H1 (cell line): ENCODE measurements at regions not wholly inside any gene's neighbourhood (a gene's known extent, or its start where the extent isn't known, plus 50 kb on each side); places are given as distances from the start of the nearest gene placed in this dataset.

Experiments
- CTCF ChIA-PET: fragments of 300-600 bp; sonication (Branson Sonifier 250); formaldehyde crosslinking; loops from one replicate; lab custom pipeline; 2021; ENCODE audit not compliant: partially characterized antibody; lab: Charles Lee
- POLR2A ChIA-PET: fragments of 300-600 bp; sonication (Branson Sonifier 250); formaldehyde crosslinking; loops from one replicate; lab custom pipeline; 2021; ENCODE audit warnings: inconsistent platforms; ENCODE audit not compliant: partially characterized antibody; lab: Charles Lee
- DNase-seq, 2 experiments: peaks; one replicate each; pipeline versions ENCODE4 v3.0.0 to v3.0.0-alpha.2; 2010 to 2022; ENCODE audit warnings: low spot score in 2 of 2, low read depth in 1 of 2, mixed read lengths in 1 of 2
- FAIRE-seq: peaks from 2 replicates; lab custom pipeline; 2011; peaks lifted over from hg19 to GRCh38; lab: Jason Lieb, UNC
- H2AFZ ChIP-seq: 2 replicates; pipeline ENCODE4 v1.8.1; 2012; ENCODE audit warnings: low read length, inconsistent platforms
- H2AK5ac ChIP-seq: 2 replicates; pipeline ENCODE4 v1.6.1; 2013; ENCODE audit warnings: low read depth, low read length
- H2BK120ac ChIP-seq: replicated peaks from 2 replicates; pipeline ENCODE3; 2013; ENCODE audit warnings: low read depth, low read length, inconsistent platforms
- H2BK12ac ChIP-seq: 2 replicates; pipeline ENCODE4 v1.6.1; 2013; ENCODE audit warnings: low read depth, low read length
- H2BK15ac ChIP-seq: 2 replicates; pipeline ENCODE4 v1.6.1; 2013; ENCODE audit warnings: low read length
- H2BK20ac ChIP-seq: 2 replicates; pipeline ENCODE4 v1.6.1; 2013; ENCODE audit warnings: low read length
- H2BK5ac ChIP-seq: 2 replicates; pipeline ENCODE4 v1.6.1; 2013; ENCODE audit warnings: low read depth, low read length
- H3K14ac ChIP-seq: 2 replicates; pipeline ENCODE4 v1.6.1; 2013; ENCODE audit warnings: inconsistent platforms; ENCODE audit not compliant: insufficient read length
- H3K18ac ChIP-seq: 2 replicates; pipeline ENCODE4 v1.6.1; 2013; ENCODE audit warnings: low read length; ENCODE audit errors: extremely low read depth
- H3K23ac ChIP-seq: 2 replicates; pipeline ENCODE4 v1.6.1; 2013; ENCODE audit warnings: inconsistent platforms; ENCODE audit not compliant: insufficient read length
- H3K23me2 ChIP-seq: 2 replicates; pipeline ENCODE4 v1.6.1; 2013; ENCODE audit warnings: low read depth, low read length
- H3K27ac ChIP-seq: 2 replicates; pipeline ENCODE4 v1.6.1; 2011; ENCODE audit warnings: low read depth, low read length, inconsistent platforms
- H3K27me3 ChIP-seq, 4 experiments: replicated peaks in 1 of 4; 1 replicate in 1 of 4; 2 replicates in 3 of 4; pipeline versions ENCODE4 v1.6.1 to v1.8.1; 2011 to 2013; ENCODE audit warnings: low read length in 3 of 4, mild to moderate bottlenecking in 3 of 4, inconsistent platforms in 2 of 4, mixed read lengths in 2 of 4, moderate library complexity in 1 of 4; ENCODE audit not compliant: control insufficient read depth in 3 of 4, insufficient read depth in 3 of 4; ENCODE audit errors: extremely low read depth in 1 of 4
- H3K36me3 ChIP-seq, 4 experiments: 2 replicates each; pipeline versions ENCODE4 v1.6.1 to v1.8.1; 2011 to 2013; ENCODE audit warnings: mild to moderate bottlenecking in 4 of 4, low read length in 3 of 4, moderate library complexity in 2 of 4, control low read depth in 1 of 4, inconsistent platforms in 1 of 4; ENCODE audit not compliant: insufficient read depth in 4 of 4, control insufficient read depth in 2 of 4
- H3K4ac ChIP-seq: replicated peaks from 2 replicates; pipeline ENCODE3; 2013; ENCODE audit warnings: low read length, low read depth, mixed read lengths, inconsistent platforms; ENCODE audit not compliant: insufficient read length
- H3K4me1 ChIP-seq, 4 experiments: replicated peaks in 1 of 4; 1 replicate in 1 of 4; 2 replicates in 3 of 4; pipeline versions ENCODE4 v1.6.1 to v1.8.1; 2011 to 2013; ENCODE audit warnings: low read length in 3 of 4, inconsistent platforms in 2 of 4, mixed read lengths in 1 of 4; ENCODE audit not compliant: insufficient read depth in 4 of 4, control insufficient read depth in 3 of 4
- H3K4me2 ChIP-seq, 2 experiments: 2 replicates each; pipeline versions ENCODE4 v1.6.1 to v1.8.1; 2011 to 2013; ENCODE audit warnings: low read depth in 2 of 2, low read length in 2 of 2, control low read depth in 1 of 2, inconsistent platforms in 1 of 2, mild to moderate bottlenecking in 1 of 2; ENCODE audit not compliant: insufficient read depth in 1 of 2
- H3K4me3 ChIP-seq, 4 experiments: fragments of 200-600, 300-600 bp in 1 of 4; sonication (generic), shearing (Covaris generic), sonication (Bioruptor Twin) in 1 of 4; 2 replicates each; pipeline versions ENCODE4 v1.5.1 to v1.8.1; 2011 to 2016; ENCODE audit warnings: low read length in 4 of 4, low read depth in 3 of 4, control low read depth in 2 of 4, inconsistent platforms in 2 of 4, mild to moderate bottlenecking in 2 of 4, mixed read lengths in 1 of 4, moderate library complexity in 1 of 4; ENCODE audit not compliant: insufficient read depth in 2 of 4; ENCODE audit errors: extremely low read depth in 1 of 4
- H3K56ac ChIP-seq: replicated peaks from 2 replicates; pipeline ENCODE3; 2013; ENCODE audit warnings: low read depth, mild to moderate bottlenecking, mixed read lengths, low read length, inconsistent platforms; ENCODE audit not compliant: insufficient read length
- H3K79me1 ChIP-seq: 2 replicates; pipeline ENCODE4 v1.6.1; 2013; ENCODE audit warnings: low read depth, low read length, control low read depth
- H3K79me2 ChIP-seq, 2 experiments: 2 replicates each; pipeline versions ENCODE4 v1.6.1 to v1.8.1; 2012 to 2013; ENCODE audit warnings: low read length in 2 of 2, mild to moderate bottlenecking in 2 of 2, inconsistent platforms in 1 of 2; ENCODE audit not compliant: insufficient read depth in 2 of 2, control insufficient read depth in 1 of 2
- H3K9ac ChIP-seq, 4 experiments: replicated peaks in 1 of 4; 1 replicate in 1 of 4; 2 replicates in 3 of 4; pipeline versions ENCODE4 v1.6.1 to v1.8.1; 2011 to 2013; ENCODE audit warnings: low read depth in 3 of 4, low read length in 3 of 4, control low read depth in 2 of 4, mild to moderate bottlenecking in 2 of 4, moderate library complexity in 2 of 4, inconsistent platforms in 1 of 4; ENCODE audit errors: extremely low read depth in 1 of 4
- H3K9me3 ChIP-seq, 2 experiments: 2 replicates each; pipeline versions ENCODE4 v1.6.1 to v1.8.1; 2012 to 2013; ENCODE audit warnings: mild to moderate bottlenecking in 2 of 2, moderate library complexity in 2 of 2, control low read depth in 1 of 2, inconsistent platforms in 1 of 2, low read depth in 1 of 2, low read length in 1 of 2, mixed read lengths in 1 of 2; ENCODE audit not compliant: insufficient read depth in 2 of 2
- H4K20me1 ChIP-seq, 2 experiments: replicated peaks in 1 of 2; 2 replicates each; pipeline versions ENCODE3 to v1.8.1; 2011 to 2013; ENCODE audit warnings: inconsistent platforms in 2 of 2, low read length in 2 of 2, mild to moderate bottlenecking in 1 of 2; ENCODE audit not compliant: insufficient read depth in 2 of 2, control insufficient read depth in 1 of 2
- H4K5ac ChIP-seq: 2 replicates; pipeline ENCODE4 v1.6.1; 2013; ENCODE audit warnings: low read length, low read depth, mixed read lengths, inconsistent platforms; ENCODE audit not compliant: insufficient read length
- H4K8ac ChIP-seq: 2 replicates; pipeline ENCODE4 v1.8.0; 2013; ENCODE audit warnings: mild to moderate bottlenecking, moderate library complexity, low read length, inconsistent platforms; ENCODE audit not compliant: insufficient read depth; ENCODE audit errors: extremely low read depth
- H4K91ac ChIP-seq: replicated peaks from 2 replicates; pipeline ENCODE3; 2013; ENCODE audit warnings: low read length, mixed read lengths, inconsistent platforms; ENCODE audit not compliant: insufficient read length
- CBX5 ChIP-seq: fragments of 300-800, 300-1000 bp; sonication (generic); IDR thresholded peaks from 2 replicates; pipeline ENCODE4 v1.7.1; 2016; ENCODE audit warnings: antibody characterized with exemption, low read length, low read depth
- CEBPB ChIP-seq: IDR thresholded peaks from 2 replicates; pipeline ENCODE4 v1.6.1; 2012; ENCODE audit warnings: low read depth, low read length
- GABPA ChIP-seq: IDR thresholded peaks from 2 replicates; pipeline ENCODE4 v1.6.1; 2011; ENCODE audit warnings: mild to moderate bottlenecking, low read length, moderate library complexity, borderline replicate concordance; ENCODE audit not compliant: insufficient read depth
- GTF2F1 ChIP-seq: IDR thresholded peaks from 2 replicates; pipeline ENCODE4 v1.6.1; 2012; ENCODE audit warnings: low read depth, low read length, improper control_type of control experiment, borderline replicate concordance
- KDM4A ChIP-seq: IDR thresholded peaks from one replicate; pipeline ENCODE4 v1.7.1; 2012; ENCODE audit warnings: low read depth, mild to moderate bottlenecking, moderate library complexity, low read length, inconsistent platforms; ENCODE audit not compliant: severe bottlenecking
- POU5F1 ChIP-seq: IDR thresholded peaks from 2 replicates; pipeline ENCODE4 v1.6.1; 2011; ENCODE audit warnings: low read depth, mild to moderate bottlenecking, low read length, moderate library complexity
- RXRA ChIP-seq: IDR thresholded peaks from 2 replicates; pipeline ENCODE4 v1.6.1; 2011; ENCODE audit warnings: low read depth, mild to moderate bottlenecking, low read length, moderate library complexity; ENCODE audit not compliant: insufficient read depth
- SP1 ChIP-seq: IDR thresholded peaks from 2 replicates; pipeline ENCODE4 v1.6.1; 2011; ENCODE audit warnings: low read depth, low read length
- TAF7 ChIP-seq: optimal IDR thresholded peaks from 2 replicates; pipeline ENCODE3; 2011; ENCODE audit warnings: low read depth, mild to moderate bottlenecking, inconsistent platforms, low read length, moderate library complexity, borderline replicate concordance
- YY1 ChIP-seq: IDR thresholded peaks from 2 replicates; pipeline ENCODE4 v1.6.1; 2011; ENCODE audit warnings: low read depth, mild to moderate bottlenecking, low read length
- WGBS, 2 experiments: shearing (Covaris generic) in 1 of 2; methylation state at CpG; one replicate each; pipeline versions ENCODE4 v1.1.6 to v1.1.7; 2013 to 2015; ENCODE audit warnings: low lambda C conversion rate in 2 of 2, mixed read lengths in 2 of 2, inconsistent platforms in 1 of 2, low coverage in 1 of 2, missing lambda C conversion rate in 1 of 2; ENCODE audit not compliant: insufficient replicate concordance in 2 of 2, insufficient coverage in 1 of 2, insufficient read length in 1 of 2; ENCODE audit errors: extremely low coverage in 1 of 2, missing lambda C conversion rate in 1 of 2; 5-methylcytosine and 5-hydroxymethylcytosine counted together
- TF ChIP-seq, protein P1 (sequence below): IDR thresholded peaks from 2 replicates; pipeline ENCODE4 v1.6.1; 2012; ENCODE audit warnings: inconsistent platforms

DNA sequence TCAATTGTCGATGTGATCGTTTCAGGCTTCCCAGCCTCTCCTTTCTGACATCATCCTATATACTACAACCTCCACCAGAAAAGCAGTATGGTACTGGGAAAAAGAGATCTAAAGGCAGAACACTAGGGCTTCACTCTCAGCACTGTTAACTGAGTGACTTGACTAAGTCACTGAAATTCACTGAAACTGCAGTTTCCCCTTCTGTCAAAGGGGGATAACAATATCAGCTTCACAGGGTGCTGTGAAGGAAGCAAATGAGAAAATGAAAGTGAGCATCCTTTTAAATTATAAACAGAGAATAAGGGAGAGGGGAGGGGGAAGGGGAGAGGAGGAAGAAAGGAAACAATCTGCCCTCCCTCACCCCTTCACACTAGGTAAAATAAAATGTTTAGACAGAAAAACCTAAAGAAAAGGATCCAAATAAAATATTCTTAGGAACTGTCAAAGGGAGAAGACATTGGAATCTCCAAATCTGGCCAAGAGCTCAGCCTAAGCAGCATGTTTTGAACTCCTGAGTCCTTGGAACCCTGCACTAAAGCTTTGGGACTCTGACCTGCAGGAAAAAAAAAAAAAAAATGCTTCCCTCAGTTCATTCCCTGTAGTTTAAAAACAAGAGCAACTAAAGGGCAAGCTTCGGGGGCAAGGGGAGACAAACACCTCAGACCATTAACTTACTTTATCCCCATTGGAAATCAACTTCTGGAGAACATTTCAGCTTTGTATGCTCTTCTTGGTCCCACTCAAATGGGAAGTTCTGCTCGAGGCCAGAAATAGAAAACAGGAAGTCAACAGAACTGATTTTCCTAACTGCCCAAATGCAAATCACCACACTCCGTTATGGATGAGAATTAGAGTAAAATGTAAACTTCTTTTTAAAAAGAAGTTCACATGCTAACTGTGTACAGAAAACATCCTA is 178.3 kb downstream of the DEPDC1B start:
- H3K4me3 ChIP-seq = no peak overlapping the region
- no peaks in the 10 kb centered on the region for H3K9me3 ChIP-seq
- no peak overlapping the region for H2BK15ac ChIP-seq
- no peak overlapping the region for H3K23ac ChIP-seq
- TF ChIP-seq RXRA = no peak
- no peak for TF ChIP-seq GTF2F1
- TF ChIP-seq SP1 = no peak
- no peak for TF ChIP-seq CBX5
- TF ChIP-seq CEBPB = no peak
- no peak for TF ChIP-seq TAF7
- no peak for TF ChIP-seq GABPA
- TF ChIP-seq YY1 = no peak
- TF ChIP-seq, protein P1, sequence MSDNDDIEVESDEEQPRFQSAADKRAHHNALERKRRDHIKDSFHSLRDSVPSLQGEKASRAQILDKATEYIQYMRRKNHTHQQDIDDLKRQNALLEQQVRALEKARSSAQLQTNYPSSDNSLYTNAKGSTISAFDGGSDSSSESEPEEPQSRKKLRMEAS = no peak
- no peak for TF ChIP-seq POU5F1
- no peak for TF ChIP-seq KDM4A
- no peak overlapping the region for H3K14ac ChIP-seq
- H3K79me1 ChIP-seq = no peaks in the 10 kb centered on the region
- H4K91ac ChIP-seq = no peak overlapping the region
- no peak overlapping the region for H4K5ac ChIP-seq
- no peaks in the 10 kb centered on the region for H3K27me3 ChIP-seq
- no peak overlapping the region for H2BK20ac ChIP-seq
- no peak overlapping the region for H2BK120ac ChIP-seq
- no peaks in the 10 kb centered on the region for H3K36me3 ChIP-seq
- H3K79me2 ChIP-seq = no peaks in the 10 kb centered on the region
- DNase-seq (no peak), FAIRE-seq (no peak)
- no peak overlapping the region for H2AFZ ChIP-seq
- WGBS, 2 experiments = 90% methylated on average over 5 of the region's 5 CpGs; no CpG with 5 or more reads in 1 of the 2 experiments
- no peaks in the 10 kb centered on the region for H3K23me2 ChIP-seq
- H4K8ac ChIP-seq = no peak overlapping the region
- no peak overlapping the region for H3K4ac ChIP-seq
- H2BK5ac ChIP-seq = no peak overlapping the region
- H3K56ac ChIP-seq = no peak overlapping the region
- H2BK12ac ChIP-seq = no peak overlapping the region
- no peak overlapping the region for H2AK5ac ChIP-seq
- peaks cover 0 to 2% (median 0%) of the 10 kb centered on the region in 4 experiments; a peak in 1 of 7 replicates for H3K4me1 ChIP-seq
- H3K9ac ChIP-seq = no peak overlapping the region
- ChIA-PET CTCF (interaction anchor here (0.6 to 1.3 kb wide), 5 partner anchors 14 to 1256 kb away, joined by 3 to 5 read pairs (median 4); no protein-coding TSS in a partner anchor), POLR2A (interaction anchor here (0.6 kb wide), 1 partner anchor 52 kb away, joined by 3 read pairs; no protein-coding TSS in a partner anchor)
- H3K27ac ChIP-seq = no peak overlapping the region
- H3K4me2 ChIP-seq = no peak overlapping the region
- H4K20me1 ChIP-seq = no peaks in the 10 kb centered on the region
- H3K18ac ChIP-seq = no peak overlapping the region
